H1 (cell line): ENCODE measurements at regions not wholly inside any gene's neighbourhood (a gene's known extent, or its start where the extent isn't known, plus 50 kb on each side); places are given as distances from the start of the nearest gene placed in this dataset.

Source experiments
- CTCF ChIA-PET: fragments of 300-600 bp; sonication (Branson Sonifier 250); formaldehyde crosslinking; loops from one replicate; lab custom pipeline; 2021; ENCODE audit not compliant: partially characterized antibody; lab: Charles Lee
- POLR2A ChIA-PET: fragments of 300-600 bp; sonication (Branson Sonifier 250); formaldehyde crosslinking; loops from one replicate; lab custom pipeline; 2021; ENCODE audit warnings: inconsistent platforms; ENCODE audit not compliant: partially characterized antibody; lab: Charles Lee
- DNase-seq, 2 experiments: peaks; one replicate each; pipeline versions ENCODE4 v3.0.0 to v3.0.0-alpha.2; 2010 to 2022; ENCODE audit warnings: low spot score in 2 of 2, low read depth in 1 of 2, mixed read lengths in 1 of 2
- FAIRE-seq: peaks from 2 replicates; lab custom pipeline; 2011; peaks lifted over from hg19 to GRCh38; lab: Jason Lieb, UNC
- H2AFZ ChIP-seq: 2 replicates; pipeline ENCODE4 v1.8.1; 2012; ENCODE audit warnings: low read length, inconsistent platforms
- H2AK5ac ChIP-seq: 2 replicates; pipeline ENCODE4 v1.6.1; 2013; ENCODE audit warnings: low read depth, low read length
- H2BK120ac ChIP-seq: replicated peaks from 2 replicates; pipeline ENCODE3; 2013; ENCODE audit warnings: low read depth, low read length, inconsistent platforms
- H2BK12ac ChIP-seq: 2 replicates; pipeline ENCODE4 v1.6.1; 2013; ENCODE audit warnings: low read depth, low read length
- H2BK15ac ChIP-seq: 2 replicates; pipeline ENCODE4 v1.6.1; 2013; ENCODE audit warnings: low read length
- H2BK20ac ChIP-seq: 2 replicates; pipeline ENCODE4 v1.6.1; 2013; ENCODE audit warnings: low read length
- H2BK5ac ChIP-seq: 2 replicates; pipeline ENCODE4 v1.6.1; 2013; ENCODE audit warnings: low read depth, low read length
- H3K14ac ChIP-seq: 2 replicates; pipeline ENCODE4 v1.6.1; 2013; ENCODE audit warnings: inconsistent platforms; ENCODE audit not compliant: insufficient read length
- H3K18ac ChIP-seq: 2 replicates; pipeline ENCODE4 v1.6.1; 2013; ENCODE audit warnings: low read length; ENCODE audit errors: extremely low read depth
- H3K23ac ChIP-seq: 2 replicates; pipeline ENCODE4 v1.6.1; 2013; ENCODE audit warnings: inconsistent platforms; ENCODE audit not compliant: insufficient read length
- H3K23me2 ChIP-seq: 2 replicates; pipeline ENCODE4 v1.6.1; 2013; ENCODE audit warnings: low read depth, low read length
- H3K27ac ChIP-seq: 2 replicates; pipeline ENCODE4 v1.6.1; 2011; ENCODE audit warnings: low read depth, low read length, inconsistent platforms
- H3K27me3 ChIP-seq, 4 experiments: replicated peaks in 1 of 4; 1 replicate in 1 of 4; 2 replicates in 3 of 4; pipeline versions ENCODE4 v1.6.1 to v1.8.1; 2011 to 2013; ENCODE audit warnings: low read length in 3 of 4, mild to moderate bottlenecking in 3 of 4, inconsistent platforms in 2 of 4, mixed read lengths in 2 of 4, moderate library complexity in 1 of 4; ENCODE audit not compliant: control insufficient read depth in 3 of 4, insufficient read depth in 3 of 4; ENCODE audit errors: extremely low read depth in 1 of 4
- H3K36me3 ChIP-seq, 4 experiments: 2 replicates each; pipeline versions ENCODE4 v1.6.1 to v1.8.1; 2011 to 2013; ENCODE audit warnings: mild to moderate bottlenecking in 4 of 4, low read length in 3 of 4, moderate library complexity in 2 of 4, control low read depth in 1 of 4, inconsistent platforms in 1 of 4; ENCODE audit not compliant: insufficient read depth in 4 of 4, control insufficient read depth in 2 of 4
- H3K4ac ChIP-seq: replicated peaks from 2 replicates; pipeline ENCODE3; 2013; ENCODE audit warnings: low read length, low read depth, mixed read lengths, inconsistent platforms; ENCODE audit not compliant: insufficient read length
- H3K4me1 ChIP-seq, 4 experiments: replicated peaks in 1 of 4; 1 replicate in 1 of 4; 2 replicates in 3 of 4; pipeline versions ENCODE4 v1.6.1 to v1.8.1; 2011 to 2013; ENCODE audit warnings: low read length in 3 of 4, inconsistent platforms in 2 of 4, mixed read lengths in 1 of 4; ENCODE audit not compliant: insufficient read depth in 4 of 4, control insufficient read depth in 3 of 4
- H3K4me2 ChIP-seq, 2 experiments: 2 replicates each; pipeline versions ENCODE4 v1.6.1 to v1.8.1; 2011 to 2013; ENCODE audit warnings: low read depth in 2 of 2, low read length in 2 of 2, control low read depth in 1 of 2, inconsistent platforms in 1 of 2, mild to moderate bottlenecking in 1 of 2; ENCODE audit not compliant: insufficient read depth in 1 of 2
- H3K4me3 ChIP-seq, 4 experiments: fragments of 200-600, 300-600 bp in 1 of 4; sonication (generic), shearing (Covaris generic), sonication (Bioruptor Twin) in 1 of 4; 2 replicates each; pipeline versions ENCODE4 v1.5.1 to v1.8.1; 2011 to 2016; ENCODE audit warnings: low read length in 4 of 4, low read depth in 3 of 4, control low read depth in 2 of 4, inconsistent platforms in 2 of 4, mild to moderate bottlenecking in 2 of 4, mixed read lengths in 1 of 4, moderate library complexity in 1 of 4; ENCODE audit not compliant: insufficient read depth in 2 of 4; ENCODE audit errors: extremely low read depth in 1 of 4
- H3K56ac ChIP-seq: replicated peaks from 2 replicates; pipeline ENCODE3; 2013; ENCODE audit warnings: low read depth, mild to moderate bottlenecking, mixed read lengths, low read length, inconsistent platforms; ENCODE audit not compliant: insufficient read length
- H3K79me1 ChIP-seq: 2 replicates; pipeline ENCODE4 v1.6.1; 2013; ENCODE audit warnings: low read depth, low read length, control low read depth
- H3K79me2 ChIP-seq, 2 experiments: 2 replicates each; pipeline versions ENCODE4 v1.6.1 to v1.8.1; 2012 to 2013; ENCODE audit warnings: low read length in 2 of 2, mild to moderate bottlenecking in 2 of 2, inconsistent platforms in 1 of 2; ENCODE audit not compliant: insufficient read depth in 2 of 2, control insufficient read depth in 1 of 2
- H3K9ac ChIP-seq, 4 experiments: replicated peaks in 1 of 4; 1 replicate in 1 of 4; 2 replicates in 3 of 4; pipeline versions ENCODE4 v1.6.1 to v1.8.1; 2011 to 2013; ENCODE audit warnings: low read depth in 3 of 4, low read length in 3 of 4, control low read depth in 2 of 4, mild to moderate bottlenecking in 2 of 4, moderate library complexity in 2 of 4, inconsistent platforms in 1 of 4; ENCODE audit errors: extremely low read depth in 1 of 4
- H3K9me3 ChIP-seq, 2 experiments: 2 replicates each; pipeline versions ENCODE4 v1.6.1 to v1.8.1; 2012 to 2013; ENCODE audit warnings: mild to moderate bottlenecking in 2 of 2, moderate library complexity in 2 of 2, control low read depth in 1 of 2, inconsistent platforms in 1 of 2, low read depth in 1 of 2, low read length in 1 of 2, mixed read lengths in 1 of 2; ENCODE audit not compliant: insufficient read depth in 2 of 2
- H4K20me1 ChIP-seq, 2 experiments: replicated peaks in 1 of 2; 2 replicates each; pipeline versions ENCODE3 to v1.8.1; 2011 to 2013; ENCODE audit warnings: inconsistent platforms in 2 of 2, low read length in 2 of 2, mild to moderate bottlenecking in 1 of 2; ENCODE audit not compliant: insufficient read depth in 2 of 2, control insufficient read depth in 1 of 2
- H4K5ac ChIP-seq: 2 replicates; pipeline ENCODE4 v1.6.1; 2013; ENCODE audit warnings: low read length, low read depth, mixed read lengths, inconsistent platforms; ENCODE audit not compliant: insufficient read length
- H4K8ac ChIP-seq: 2 replicates; pipeline ENCODE4 v1.8.0; 2013; ENCODE audit warnings: mild to moderate bottlenecking, moderate library complexity, low read length, inconsistent platforms; ENCODE audit not compliant: insufficient read depth; ENCODE audit errors: extremely low read depth
- H4K91ac ChIP-seq: replicated peaks from 2 replicates; pipeline ENCODE3; 2013; ENCODE audit warnings: low read length, mixed read lengths, inconsistent platforms; ENCODE audit not compliant: insufficient read length
- CHD2 ChIP-seq: IDR thresholded peaks from 2 replicates; pipeline ENCODE4 v1.6.1; 2012; ENCODE audit warnings: low read length, improper control_type of control experiment
- FOSL1 ChIP-seq: IDR thresholded peaks from 2 replicates; pipeline ENCODE4 v1.6.1; 2011; ENCODE audit warnings: mild to moderate bottlenecking, low read depth, low read length, moderate library complexity; ENCODE audit not compliant: insufficient read depth
- KDM5A ChIP-seq: fragments of 200-600 bp; IDR thresholded peaks from 2 replicates; pipeline ENCODE4 v1.7.1; 2012; ENCODE audit warnings: mild to moderate bottlenecking, low read length, inconsistent platforms, mixed read lengths
- MAX ChIP-seq: IDR thresholded peaks from 2 replicates; pipeline ENCODE4 v1.6.1; 2012; ENCODE audit warnings: inconsistent platforms
- NANOG ChIP-seq: IDR thresholded peaks from 2 replicates; pipeline ENCODE4 v1.6.1; 2011; ENCODE audit warnings: low read length, low read depth, mild to moderate bottlenecking, inconsistent platforms; ENCODE audit not compliant: insufficient read depth, poor library complexity, severe bottlenecking
- POLR2A ChIP-seq, 2 experiments: IDR thresholded peaks; 1 replicate in 1 of 2; 2 replicates in 1 of 2; pipeline ENCODE4 v1.6.1; 2011; ENCODE audit warnings: low read depth in 2 of 2, low read length in 2 of 2, mild to moderate bottlenecking in 2 of 2; ENCODE audit errors: control extremely low read depth in 1 of 2
- RBBP5 ChIP-seq: IDR thresholded peaks from 2 replicates; pipeline ENCODE4 v1.7.1; 2012; ENCODE audit warnings: low read depth, mild to moderate bottlenecking, inconsistent platforms, low read length, moderate library complexity, borderline replicate concordance
- SIN3A ChIP-seq, 2 experiments: IDR thresholded peaks in 1 of 2; conservative IDR thresholded peaks in 1 of 2; 2 replicates each; pipeline ENCODE4 v1.6.1; 2011 to 2012; ENCODE audit warnings: low read length in 2 of 2, improper control_type of control experiment in 1 of 2, low read depth in 1 of 2, mild to moderate bottlenecking in 1 of 2
- SP2 ChIP-seq: IDR thresholded peaks from 2 replicates; pipeline ENCODE4 v1.6.1; 2012; ENCODE audit warnings: mild to moderate bottlenecking, low read length, inconsistent platforms
- SP4 ChIP-seq: IDR thresholded peaks from 2 replicates; pipeline ENCODE4 v1.6.1; 2012; ENCODE audit warnings: low read length, inconsistent platforms
- SRF ChIP-seq: IDR thresholded peaks from 2 replicates; pipeline ENCODE4 v1.6.1; 2011; ENCODE audit warnings: mild to moderate bottlenecking, low read depth, low read length, moderate library complexity
- TAF1 ChIP-seq: IDR thresholded peaks from 2 replicates; pipeline ENCODE4 v1.6.1; 2011; ENCODE audit warnings: mild to moderate bottlenecking, low read depth, low read length
- TAF7 ChIP-seq: optimal IDR thresholded peaks from 2 replicates; pipeline ENCODE3; 2011; ENCODE audit warnings: low read depth, mild to moderate bottlenecking, inconsistent platforms, low read length, moderate library complexity, borderline replicate concordance
- TEAD4 ChIP-seq: IDR thresholded peaks from 2 replicates; pipeline ENCODE4 v1.6.1; 2012; ENCODE audit warnings: low read depth, low read length, inconsistent platforms, mixed read lengths
- YY1 ChIP-seq: IDR thresholded peaks from 2 replicates; pipeline ENCODE4 v1.6.1; 2011; ENCODE audit warnings: low read depth, mild to moderate bottlenecking, low read length
- WGBS, 2 experiments: shearing (Covaris generic) in 1 of 2; methylation state at CpG; one replicate each; pipeline versions ENCODE4 v1.1.6 to v1.1.7; 2013 to 2015; ENCODE audit warnings: low lambda C conversion rate in 2 of 2, mixed read lengths in 2 of 2, inconsistent platforms in 1 of 2, low coverage in 1 of 2, missing lambda C conversion rate in 1 of 2; ENCODE audit not compliant: insufficient replicate concordance in 2 of 2, insufficient coverage in 1 of 2, insufficient read length in 1 of 2; ENCODE audit errors: extremely low coverage in 1 of 2, missing lambda C conversion rate in 1 of 2; 5-methylcytosine and 5-hydroxymethylcytosine counted together

DNA sequence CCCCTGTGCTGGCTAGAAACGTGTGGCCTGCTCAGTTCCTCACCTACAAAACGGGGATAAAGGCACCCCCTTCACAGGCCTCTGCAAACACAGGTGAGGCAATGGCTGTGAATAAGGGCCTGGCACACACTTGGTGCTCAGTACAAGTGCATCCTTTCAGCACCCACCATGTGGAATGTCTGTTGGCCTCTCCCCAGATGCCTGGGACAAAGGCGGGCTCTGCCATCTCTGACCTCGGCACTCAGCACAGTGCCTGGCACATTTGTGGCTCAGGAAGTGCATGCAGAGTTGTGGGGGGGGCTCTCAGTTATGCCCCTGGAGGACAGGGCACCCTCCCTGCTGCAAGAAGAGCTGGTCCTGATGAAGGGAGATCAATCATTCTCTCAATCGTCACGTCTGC, 224.6 kb upstream of the RAB6C start:
- Histone ChIP-seq H3K9me3 (no peaks in the 10 kb centered on the region), H2BK20ac (no peak overlapping the region), H4K91ac (no peak overlapping the region), H2BK12ac (no peak overlapping the region), H4K8ac (no peak overlapping the region), H3K9ac (no peak overlapping the region), H3K79me1 (no peaks in the 10 kb centered on the region), H3K14ac (no peak overlapping the region), H2BK120ac (no peak overlapping the region), H4K20me1 (peaks cover 0 to 6% of the 10 kb centered on the region in 2 experiments), H3K36me3 (no peaks in the 10 kb centered on the region), H3K4me3 (no peak overlapping the region), H3K4ac (no peak overlapping the region), H3K27ac (no peak overlapping the region), H3K4me2 (no peak overlapping the region), H2BK15ac (no peak overlapping the region), H3K56ac (no peak overlapping the region), H2BK5ac (no peak overlapping the region), H4K5ac (no peak overlapping the region), H3K4me1 (peaks cover 5 to 17% (median 12%) of the 10 kb centered on the region in 4 experiments), H3K23me2 (peaks cover 6% of the 10 kb centered on the region), H3K27me3 (no peaks in the 10 kb centered on the region; a peak in 1 of 7 replicates), H3K18ac (no peak overlapping the region), H2AK5ac (no peak overlapping the region), H3K79me2 (no peaks in the 10 kb centered on the region), H3K23ac (no peak overlapping the region), H2AFZ (no peak overlapping the region)
- TF ChIP-seq TAF7 (no peak), FOSL1 (no peak), TAF1 (no peak), MAX (no peak), CHD2 (no peak), TEAD4 (no peak), NANOG (no peak), RBBP5 (no peak), SP2 (no peak), POLR2A (IDR thresholded peaks at IDR 0.05; ENCODE audit: control extremely low read depth in 1 of 2, low read depth in 2 of 2, low read length in 2 of 2) (no peak), SIN3A (conservative IDR thresholded peaks at IDR 0.05 in 1 of 2, IDR thresholded peaks at IDR 0.05 in 1 of 2; ENCODE audit: low read depth in 1 of 2, low read length in 2 of 2) (no peak), SRF (no peak), SP4 (no peak), YY1 (no peak), KDM5A (no peak)
- ChIA-PET POLR2A (no interaction called here), CTCF (interaction anchor here (1.0 to 1.4 kb wide), 2 partner anchors 11 to 22 kb away, joined by 3 to 4 read pairs; no protein-coding TSS in a partner anchor)
- no peak for FAIRE-seq
- no peak for DNase-seq
- WGBS, 2 experiments = 90% methylated on average over 6 of the region's 6 CpGs; no CpG with 5 or more reads in 1 of the 2 experiments
